Epidermal melanocyte (primary cell): ENCODE measurements at regions not wholly inside any gene's neighbourhood (a gene's known extent, or its start where the extent isn't known, plus 50 kb on each side); places are given as distances from the start of the nearest gene placed in this dataset.
"Not testable (repeated sequence)": the region's sequence is repeated elsewhere in the genome, so short reads cannot be mapped to it uniquely, and the experiment has no call there.

ENCODE experiments used
- DNase-seq: peaks from one replicate; pipeline ENCODE4 v3.0.0; 2011; ENCODE audit warnings: low spot score; ENCODE audit not compliant: insufficient read length

GRCh38 chr2:226176283-226176984 is 623.2 kb downstream of the IRS1 start:
- DNase-seq = no peak

DNA sequence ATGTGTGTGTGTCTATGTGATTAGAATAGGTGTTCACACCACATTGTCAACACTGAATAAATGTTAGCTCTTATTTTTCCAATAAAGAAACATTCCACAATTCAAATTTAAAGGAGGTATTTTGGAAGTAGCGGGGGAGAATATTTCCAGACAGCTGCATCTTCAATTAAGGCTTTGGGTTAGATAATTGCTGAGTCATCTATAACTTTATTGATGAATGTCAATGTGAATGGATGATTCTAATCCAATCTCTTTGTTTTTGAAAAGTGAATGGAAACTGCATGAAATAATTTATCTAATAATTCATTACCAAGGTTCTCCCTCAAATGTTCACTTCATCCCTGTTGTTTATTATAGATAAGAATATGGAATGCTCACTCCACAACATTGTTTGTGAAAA is 625.2 kb downstream of the IRS1 start:
- no peak for DNase-seq

GRCh38 chr2:226172939-226173338 is 626.7 kb downstream of the IRS1 start:
- no peak for DNase-seq

- no peak for DNase-seq
Measured at GRCh38 chr2:226172309-226172708, 627.3 kb downstream of the IRS1 start.

DNA sequence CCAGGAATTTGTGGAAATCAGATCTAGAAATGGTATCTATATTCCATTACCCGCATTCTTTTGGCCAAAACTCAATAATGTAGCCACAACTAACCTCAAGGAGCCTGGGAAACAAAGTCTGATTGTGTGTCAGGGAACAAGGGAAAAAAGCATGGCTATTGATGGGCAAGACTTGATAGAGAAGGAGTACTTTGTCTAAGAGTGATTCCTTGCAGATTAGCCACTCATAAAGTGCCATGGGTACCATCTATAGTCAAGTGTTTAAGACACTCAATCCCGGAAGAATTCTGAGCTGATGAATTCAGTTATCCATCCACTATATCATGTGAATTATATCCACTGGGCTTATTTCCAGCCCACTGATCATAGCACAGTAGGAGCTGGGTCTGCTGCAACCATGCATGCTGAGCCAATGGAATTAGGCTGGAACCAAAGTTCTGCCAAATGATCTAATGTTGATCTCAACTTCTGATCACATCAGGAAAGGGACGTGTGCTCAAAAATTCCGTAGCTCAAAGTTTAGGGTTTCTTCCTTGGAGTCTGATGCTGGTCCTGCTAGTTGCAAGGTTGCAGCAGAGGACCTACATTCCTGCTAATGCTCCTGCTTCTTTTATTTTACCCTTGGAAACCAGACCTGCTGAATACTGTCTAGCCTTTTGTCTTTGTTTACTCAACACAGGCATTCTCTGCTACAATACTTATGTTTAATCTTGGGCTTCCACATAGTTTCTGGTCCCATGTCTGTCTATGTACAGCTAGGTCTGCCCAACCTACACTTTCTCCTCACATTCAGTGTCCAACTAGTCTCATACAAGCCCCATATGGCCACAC is 629.7 kb downstream of the IRS1 start:
- no peak for DNase-seq

DNA sequence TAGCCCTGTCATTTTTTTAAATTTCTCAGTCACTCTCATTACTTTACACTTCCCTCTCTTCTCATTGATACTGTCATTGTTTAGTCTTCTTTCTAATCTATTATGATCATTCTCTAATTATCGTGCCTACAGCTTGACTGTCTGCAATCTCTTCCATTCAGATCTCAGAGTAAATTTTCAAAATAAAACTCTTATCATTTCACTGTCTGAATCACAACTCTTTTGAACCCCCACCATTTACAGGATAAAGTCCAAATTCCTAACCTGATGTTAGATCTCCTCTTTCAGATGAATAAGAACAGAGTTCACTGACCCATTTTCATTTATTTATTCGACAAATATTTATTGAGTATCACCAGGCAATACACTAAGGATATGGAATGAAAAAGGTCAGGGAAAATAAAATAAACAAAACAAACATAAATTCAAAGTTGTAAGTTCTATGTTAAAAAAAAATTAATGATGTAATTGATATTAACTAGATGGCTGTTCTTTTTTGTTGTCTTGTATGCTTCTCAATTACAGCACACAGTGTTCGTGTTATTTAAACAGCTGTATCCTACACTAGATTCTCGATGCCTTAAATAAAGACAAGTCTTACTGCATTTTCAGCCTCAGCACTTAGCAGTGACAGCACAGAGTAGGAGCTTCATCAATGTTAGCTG is 631.0 kb downstream of the IRS1 start:
- DNase-seq = no peak

DNA sequence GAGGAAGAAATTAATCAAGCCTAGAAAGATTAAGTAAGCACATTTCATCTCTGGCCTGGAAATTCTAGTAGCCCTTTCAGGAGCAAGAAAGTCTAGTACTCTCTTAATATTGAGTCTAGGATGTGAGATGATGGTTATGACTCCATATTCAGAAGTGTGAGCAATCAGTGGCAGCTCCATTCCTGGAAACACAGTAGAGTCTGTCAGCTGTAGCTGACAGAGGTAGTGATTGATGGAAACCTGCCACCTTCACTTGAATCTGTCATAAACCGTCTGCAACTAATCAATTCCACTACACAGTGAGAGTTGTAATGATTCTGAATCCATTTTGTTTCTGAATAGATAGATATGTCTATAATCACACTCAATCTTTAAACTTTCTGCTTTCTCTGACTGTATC is 635.1 kb downstream of the IRS1 start:
- no peak for DNase-seq

GRCh38 chr2:226160617-226161016 is 639.0 kb downstream of the IRS1 start:
- not testable (repeated sequence) for DNase-seq

- DNase-seq = no peak
Measured at GRCh38 chr2:226159875-226160479, 639.6 kb downstream of the IRS1 start.

DNA sequence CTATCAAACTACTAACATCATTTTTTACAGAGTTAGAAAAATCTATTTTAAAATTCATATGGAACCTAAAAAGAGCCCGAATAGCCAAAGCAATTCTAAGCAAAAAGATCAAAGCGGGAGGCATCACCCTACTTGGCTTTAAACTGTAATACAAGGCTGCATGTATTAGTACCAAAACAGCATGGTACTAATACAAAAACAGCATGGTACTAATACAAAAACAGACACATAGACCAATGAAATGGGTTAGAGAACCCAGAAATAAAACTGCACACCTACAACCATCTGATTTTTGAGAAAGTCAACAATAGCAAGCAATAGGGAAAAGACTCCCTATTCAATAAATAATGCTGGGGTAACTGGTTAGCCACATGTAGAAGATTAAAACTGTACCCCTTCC is 640.7 kb downstream of the IRS1 start:
- DNase-seq = no peak

GRCh38 chr2:226158229-226158628 is 641.4 kb downstream of the IRS1 start:
- DNase-seq = no peak

DNA sequence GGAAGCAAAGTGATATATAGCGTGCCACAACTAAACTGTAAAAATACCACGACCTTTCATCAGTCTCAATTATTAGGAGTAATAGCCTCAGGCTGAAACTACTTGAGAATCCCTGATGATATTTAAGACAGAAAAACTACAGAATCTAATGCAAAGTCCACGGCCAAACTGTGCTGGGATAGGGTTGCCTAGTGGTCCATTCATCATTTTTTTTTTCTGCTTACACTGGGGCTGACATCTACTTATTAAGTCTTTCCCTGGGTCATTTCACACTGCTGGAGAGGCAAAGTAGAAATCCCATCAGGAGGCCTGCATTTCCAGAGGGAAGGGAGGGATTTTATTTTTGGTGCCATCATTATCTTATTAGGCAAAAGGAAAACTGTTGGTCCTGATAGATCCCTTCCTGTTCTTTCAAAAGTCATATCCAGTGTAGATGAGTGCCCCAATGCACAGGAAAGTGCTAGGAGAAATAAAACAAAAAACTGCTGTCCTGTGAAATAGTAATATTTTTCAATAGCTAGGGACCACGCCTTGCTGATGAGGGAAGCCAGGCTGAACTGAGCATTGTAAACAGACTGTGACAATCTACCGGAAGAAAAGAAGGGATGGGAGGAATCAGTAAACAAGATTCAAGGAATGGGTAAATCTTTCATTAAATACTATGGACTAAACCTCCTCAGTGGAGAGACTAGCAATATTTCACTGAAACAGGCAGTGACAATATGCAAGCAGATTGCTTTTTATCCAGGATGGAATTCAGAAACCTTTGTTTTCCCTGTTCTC is 644.3 kb downstream of the IRS1 start:
- no peak for DNase-seq

- DNase-seq = no peak
Measured at GRCh38 chr2:226154610-226155009, 645.0 kb downstream of the IRS1 start.

GRCh38 chr2:226153553-226153952 is 646.1 kb downstream of the IRS1 start:
- no peak for DNase-seq

DNA sequence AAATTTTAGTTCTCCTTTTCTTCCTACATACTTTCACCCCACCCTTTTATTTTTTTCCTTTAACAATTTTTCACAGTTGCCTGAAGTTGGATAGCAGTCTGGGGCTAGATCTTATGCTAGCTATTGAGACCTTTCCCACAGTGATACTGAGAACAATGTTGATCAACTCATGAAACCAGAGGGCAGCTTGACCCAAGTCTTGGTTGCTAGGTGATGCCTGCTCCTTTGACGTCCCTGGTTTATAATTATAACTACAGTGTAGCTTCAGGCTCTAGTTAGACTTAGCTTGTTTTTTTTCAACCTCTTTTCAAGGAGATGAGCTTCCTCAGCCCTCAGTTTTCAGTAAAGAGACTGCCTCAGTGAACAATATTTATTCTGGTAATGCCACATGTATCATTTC is 648.5 kb downstream of the IRS1 start:
- no peak for DNase-seq

- DNase-seq = no peak
Measured at GRCh38 chr2:226143091-226143490, 656.5 kb downstream of the IRS1 start.

DNA sequence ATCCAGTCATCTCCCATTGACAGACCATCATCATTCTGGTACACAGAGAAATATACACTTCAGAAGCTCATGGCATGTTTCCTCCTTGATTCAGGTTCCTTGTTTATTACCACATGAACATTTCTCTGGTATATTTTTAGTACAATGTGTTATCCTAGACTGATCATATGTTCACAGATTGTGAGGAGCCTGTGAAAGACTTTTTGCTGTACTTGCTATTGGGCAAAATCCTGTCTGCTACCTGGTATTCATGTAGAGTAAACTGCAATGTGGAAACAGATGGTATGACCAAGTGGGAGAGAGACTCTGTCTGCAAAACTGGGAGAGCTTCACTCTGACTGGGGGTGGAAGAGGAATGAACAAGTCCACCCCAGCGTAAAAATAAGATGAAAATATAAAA is 657.2 kb downstream of the IRS1 start:
- DNase-seq = no peak

DNA sequence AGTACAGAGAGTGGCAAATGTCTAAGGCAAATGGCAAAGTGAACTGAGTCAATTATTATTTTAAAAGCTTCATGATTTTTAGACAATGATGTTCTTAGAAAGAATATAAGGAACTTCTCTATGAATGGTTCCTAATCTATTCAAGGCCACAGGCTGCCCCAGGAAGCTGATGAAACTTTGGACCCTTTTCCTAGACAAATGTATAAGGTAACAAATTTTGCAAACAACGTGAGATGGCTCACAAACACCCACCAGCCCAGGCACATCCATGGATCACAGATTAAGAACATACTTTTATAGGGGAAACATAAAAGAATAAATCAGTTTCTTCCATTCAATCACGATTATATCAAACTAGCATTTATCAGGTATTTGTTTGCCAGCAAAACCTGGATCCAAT is 659.0 kb downstream of the IRS1 start:
- no peak for DNase-seq

GRCh38 chr2:226139759-226140158 is 659.9 kb downstream of the IRS1 start:
- no peak for DNase-seq

DNA sequence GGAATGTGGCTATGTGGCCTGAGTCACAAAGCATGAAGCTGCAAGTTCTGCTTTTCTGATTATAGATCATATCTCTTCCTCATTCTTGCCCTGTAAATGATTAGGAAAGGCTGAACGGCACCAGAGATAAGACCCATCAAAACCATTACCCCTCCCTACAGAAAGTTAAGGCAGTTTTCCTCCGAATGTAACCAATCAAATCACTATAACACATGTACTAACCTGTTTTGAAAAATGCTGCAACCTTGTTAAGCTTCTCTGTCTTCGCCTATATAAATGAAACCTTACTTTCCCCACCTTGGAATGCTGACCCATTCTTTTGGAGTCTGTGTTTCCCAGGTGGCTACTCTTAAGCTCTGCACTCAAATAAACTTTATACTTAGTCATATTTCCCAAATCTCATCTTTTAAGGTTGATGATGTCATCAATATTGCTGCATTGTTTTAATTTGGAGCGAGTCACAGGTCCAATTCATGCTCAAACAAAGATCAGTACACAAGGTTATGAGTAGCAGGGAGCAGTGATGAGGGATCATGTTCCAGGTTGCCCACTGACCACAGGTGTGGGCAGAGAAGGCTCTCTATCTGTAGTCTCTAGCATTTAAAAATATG is 662.3 kb downstream of the IRS1 start:
- DNase-seq = no peak

DNA sequence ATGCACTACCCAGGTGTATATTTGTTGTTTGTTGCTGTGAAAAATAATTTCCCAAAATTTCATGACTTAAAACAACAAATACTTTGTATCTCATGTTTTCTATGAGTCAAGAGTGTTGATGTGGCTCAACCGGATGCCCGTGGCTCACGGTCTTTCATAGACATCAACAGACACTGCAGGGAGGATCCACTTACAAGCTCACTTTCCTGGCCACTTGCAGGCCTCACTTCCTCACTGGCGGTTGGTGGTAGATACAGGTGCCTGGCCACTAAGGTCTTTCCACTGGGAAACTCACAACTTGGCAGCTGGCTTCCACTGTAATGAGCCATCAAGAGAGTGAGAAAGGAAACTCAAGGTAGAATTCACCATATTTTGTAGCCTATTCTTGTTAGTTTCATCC is 662.9 kb downstream of the IRS1 start:
- DNase-seq = no peak
